Adrenal gland (tissue), 9 donors: ENCODE measurements at regions not wholly inside any gene's neighbourhood (a gene's known extent, or its start where the extent isn't known, plus 50 kb on each side); places are given as distances from the start of the nearest gene placed in this dataset.

Experiments
- DNase-seq, 7 donors: peaks; one replicate each; pipeline ENCODE4 v3.0.0-alpha.2; 2019 to 2020
- H3K27ac ChIP-seq, 5 donors: fragments of 200-600 bp; sonication (generic) in 4 of 5; 1 replicate in 3 of 5; 2 replicates in 2 of 5; pipeline versions ENCODE4 v1.5.1 to v1.8.0; 2016 to 2020; ENCODE audit warnings: mild to moderate bottlenecking in 1 of 5
- H3K27me3 ChIP-seq: fragments of 200-600 bp; 2 replicates; pipeline ENCODE4 v1.8.0; 2021
- H3K36me3 ChIP-seq, 2 donors: fragments of 200-600 bp; replicated peaks in 1 of 2; 1 replicate in 1 of 2; 2 replicates in 1 of 2; pipeline versions ENCODE4 v1.5.1 to v1.8.0; 2018 to 2022
- H3K4me1 ChIP-seq, 2 donors: fragments of 200-600 bp; replicated peaks in 1 of 2; 1 replicate in 1 of 2; 2 replicates in 1 of 2; pipeline versions ENCODE4 v1.5.1 to v1.8.0; 2018 to 2021
- H3K4me3 ChIP-seq, 4 donors: fragments of 200-600 bp; sonication (generic) in 3 of 4; one replicate each; pipeline ENCODE4 v1.5.1; 2016 to 2018
- H3K9me3 ChIP-seq, 3 donors: fragments of 200-600 bp; sonication (generic) in 1 of 3; replicated peaks in 1 of 3; 1 replicate in 2 of 3; 2 replicates in 1 of 3; pipeline versions ENCODE4 v1.5.1 to v1.8.0; 2016 to 2021
- CTCF ChIP-seq, 6 experiments: fragments of 450-650 bp in 4 of 6; fragments of 200-600 bp in 2 of 6; sonication (generic) in 1 of 6; IDR thresholded peaks; 1 replicate in 5 of 6; 2 replicates in 1 of 6; pipeline versions ENCODE4 v1.5.1 to v1.8.0; 2016 to 2021; ENCODE audit warnings: antibody characterized with exemption in 6 of 6, mild to moderate bottlenecking in 2 of 6, moderate library complexity in 1 of 6
- POLR2A ChIP-seq, 2 donors: fragments of 450-650 bp; IDR thresholded peaks; one replicate each; pipeline ENCODE4 v1.6.1; 2017; ENCODE audit warnings: antibody characterized with exemption in 2 of 2, mild to moderate bottlenecking in 2 of 2, moderate library complexity in 1 of 2
- WGBS, 4 donors: extraction: QIAGEN DNeasy Blood & Tissue Kit in 2 of 4; methylation state at CpG; one replicate each; pipeline versions ENCODE4 v1.1.5 to v1.1.7; 2013 to 2017; 5-methylcytosine and 5-hydroxymethylcytosine counted together
- intact Hi-C, 2 donors: fragments of 100-400 bp; cut with DNase I; formaldehyde crosslinking; loops; one replicate each; pipeline versions ENCODE4 v1.14.1 to v1.15.0; 2022 to 2023
- donor health status: healthy with polysubstance abuse.
- donor health status: Bipolar disorder and iron deficiency.
- donor health status: DM: yes; HTN: yes; CAD: no.
- donor health status: DM: no; HTN: no; CAD: no.
- donor health status: DM: no; HTN: no; CAD: no.

GRCh38 chr3:189101594-189101993 is 70.2 kb upstream of the TPRG1 start:
- no peaks in the 10 kb centered on the region for H3K9me3 ChIP-seq
- H3K27ac ChIP-seq = no peak overlapping the region
- H3K4me1 ChIP-seq = no peaks in the 10 kb centered on the region
- no peaks in the 10 kb centered on the region for H3K36me3 ChIP-seq
- no peak overlapping the region for H3K4me3 ChIP-seq
- no peak for DNase-seq
- H3K27me3 ChIP-seq = no peaks in the 10 kb centered on the region
- whole genome bisulfite sequencing, 4 donors = 90 to 99% (median 93%) methylated on average over 2 of the region's 2 CpGs
- intact Hi-C loops = no loop called here
- TF ChIP-seq CTCF (IDR thresholded peaks at IDR 0.05) (no peak), POLR2A (IDR thresholded peaks at IDR 0.05) (no peak)

- intact Hi-C loops = no loop called here
- TF ChIP-seq POLR2A (IDR thresholded peaks at IDR 0.05) (no peak), CTCF (IDR thresholded peaks at IDR 0.05) (no peak)
- no peak for DNase-seq
- no peaks in the 10 kb centered on the region for H3K9me3 ChIP-seq
- no peaks in the 10 kb centered on the region for H3K27me3 ChIP-seq
- 82 to 89% (median 88%) methylated on average over 1 of the region's 1 CpG for WGBS, 4 donors
- H3K4me3 ChIP-seq = no peak overlapping the region
- no peak overlapping the region for H3K27ac ChIP-seq
- H3K4me1 ChIP-seq = no peaks in the 10 kb centered on the region
- no peaks in the 10 kb centered on the region for H3K36me3 ChIP-seq
Observed at GRCh38 chr3:189103208-189103607, 68.6 kb upstream of the TPRG1 start.

GRCh38 chr3:189108067-189108466 is 63.7 kb upstream of the TPRG1 start:
- no peak overlapping the region for H3K27ac ChIP-seq
- H3K36me3 ChIP-seq = no peaks in the 10 kb centered on the region
- H3K27me3 ChIP-seq = no peaks in the 10 kb centered on the region
- H3K9me3 ChIP-seq = no peaks in the 10 kb centered on the region
- intact Hi-C loops = no loop called here
- no peak overlapping the region for H3K4me3 ChIP-seq
- 84 to 92% (median 89%) methylated on average over 1 of the region's 1 CpG for WGBS, 4 donors
- no peak for DNase-seq
- TF ChIP-seq POLR2A (IDR thresholded peaks at IDR 0.05) = no peak
- no peak for TF ChIP-seq CTCF (IDR thresholded peaks at IDR 0.05)
- no peaks in the 10 kb centered on the region for H3K4me1 ChIP-seq

GRCh38 chr3:189108735-189109134 is 63.0 kb upstream of the TPRG1 start:
- H3K27me3 ChIP-seq = no peaks in the 10 kb centered on the region
- no peaks in the 10 kb centered on the region for H3K36me3 ChIP-seq
- H3K4me1 ChIP-seq = no peaks in the 10 kb centered on the region
- 82 to 86% (median 85%) methylated on average over 3 of the region's 3 CpGs for WGBS, 4 donors
- no peak for TF ChIP-seq CTCF (IDR thresholded peaks at IDR 0.05)
- no peak for TF ChIP-seq POLR2A (IDR thresholded peaks at IDR 0.05)
- H3K27ac ChIP-seq = no peak overlapping the region
- intact Hi-C loops = no loop called here
- DNase-seq = no peak
- H3K9me3 ChIP-seq = no peaks in the 10 kb centered on the region
- H3K4me3 ChIP-seq = no peak overlapping the region
